ENCODE measurements at regions not wholly inside any gene's neighbourhood (a gene's known extent, or its start where the extent isn't known, plus 50 kb on each side); places are given as distances from the start of the nearest gene placed in this dataset.
A peak's percentile ranks its signal among the peaks of the same experiment; 100 is the strongest.

- peaks cover 11% of the 10 kb centered on the region for H3K4me1 Mint-ChIP-seq (ENCODE audit: low read depth)
- no peaks in the 10 kb centered on the region for H3K36me3 Mint-ChIP-seq (ENCODE audit: low read depth)
- no peak overlapping the region for H3K27ac Mint-ChIP-seq
- no peak for TF ChIP-seq CTCF (IDR thresholded peaks at IDR 0.05)
- DNase-seq, result no peak
- H3K27me3 Mint-ChIP-seq (ENCODE audit: insufficient read depth), result peaks cover 2% of the 10 kb centered on the region; the same call in 1 of the 2 replicates
- no peaks in the 10 kb centered on the region for H3K9me3 Mint-ChIP-seq
- no peak overlapping the region for H3K4me3 Mint-ChIP-seq
Observed at GRCh38 chr7:46975493-46975892, 606.4 kb downstream of the TNS3 start.

- Mint-ChIP-seq H3K4me3 (no peak overlapping the region), H3K4me1 (ENCODE audit: low read depth) (peaks cover 22% of the 10 kb centered on the region), H3K27ac (peak overlapping the region; percentile 88), H3K27me3 (ENCODE audit: insufficient read depth) (no peaks in the 10 kb centered on the region; the same call in 1 of the 2 replicates), H3K36me3 (ENCODE audit: low read depth) (peaks cover 5% of the 10 kb centered on the region; the same call in 1 of the 2 replicates), H3K9me3 (0 out of 2 replicates have a peak, but pooled peaks cover under 1% of the 10 kb centered on the region)
- peak; percentile 74 for DNase-seq
- no peak for TF ChIP-seq CTCF (IDR thresholded peaks at IDR 0.05)
Observed at GRCh38 chr7:46972205-46972604, 609.7 kb downstream of the TNS3 start.

GRCh38 chr7:46970476-46970875 lies 611.4 kb downstream of the TNS3 start:
- peaks cover 14% of the 10 kb centered on the region; the same call in 1 of the 2 replicates for H3K36me3 Mint-ChIP-seq (ENCODE audit: low read depth)
- no peak for TF ChIP-seq CTCF (IDR thresholded peaks at IDR 0.05)
- H3K27ac Mint-ChIP-seq, result no peak overlapping the region
- peaks cover 22% of the 10 kb centered on the region for H3K4me1 Mint-ChIP-seq (ENCODE audit: low read depth)
- no peak for DNase-seq
- H3K4me3 Mint-ChIP-seq, result no peak overlapping the region
- H3K27me3 Mint-ChIP-seq (ENCODE audit: insufficient read depth), result no peaks in the 10 kb centered on the region; the same call in 1 of the 2 replicates
- peaks cover 12% of the 10 kb centered on the region for H3K9me3 Mint-ChIP-seq

- TF ChIP-seq CTCF (IDR thresholded peaks at IDR 0.05), result no peak
- H3K27me3 Mint-ChIP-seq (ENCODE audit: insufficient read depth), result no peaks in the 10 kb centered on the region; the same call in 1 of the 2 replicates
- H3K4me3 Mint-ChIP-seq, result no peak overlapping the region
- no peak for DNase-seq
- H3K4me1 Mint-ChIP-seq (ENCODE audit: low read depth), result peaks cover 22% of the 10 kb centered on the region
- peaks cover 16% of the 10 kb centered on the region for H3K9me3 Mint-ChIP-seq
- H3K36me3 Mint-ChIP-seq (ENCODE audit: low read depth), result peaks cover 18% of the 10 kb centered on the region
- H3K27ac Mint-ChIP-seq, result no peak overlapping the region
Observed at GRCh38 chr7:46970131-46970430, 611.8 kb downstream of the TNS3 start.

- no peak for TF ChIP-seq CTCF (IDR thresholded peaks at IDR 0.05)
- Mint-ChIP-seq H3K27me3 (ENCODE audit: insufficient read depth) (peaks cover 1% of the 10 kb centered on the region; the same call in 1 of the 2 replicates), H3K4me3 (no peak overlapping the region), H3K27ac (no peak overlapping the region), H3K9me3 (peaks cover 21% of the 10 kb centered on the region), H3K36me3 (ENCODE audit: low read depth) (peaks cover 23% of the 10 kb centered on the region), H3K4me1 (ENCODE audit: low read depth) (peaks cover 22% of the 10 kb centered on the region)
- DNase-seq, result peak; percentile 22
Observed at GRCh38 chr7:46969303-46970130, 612.4 kb downstream of the TNS3 start.
